ENCODE measurements at regions not wholly inside any gene's neighbourhood (a gene's known extent, or its start where the extent isn't known, plus 50 kb on each side); places are given as distances from the start of the nearest gene placed in this dataset.

DNA sequence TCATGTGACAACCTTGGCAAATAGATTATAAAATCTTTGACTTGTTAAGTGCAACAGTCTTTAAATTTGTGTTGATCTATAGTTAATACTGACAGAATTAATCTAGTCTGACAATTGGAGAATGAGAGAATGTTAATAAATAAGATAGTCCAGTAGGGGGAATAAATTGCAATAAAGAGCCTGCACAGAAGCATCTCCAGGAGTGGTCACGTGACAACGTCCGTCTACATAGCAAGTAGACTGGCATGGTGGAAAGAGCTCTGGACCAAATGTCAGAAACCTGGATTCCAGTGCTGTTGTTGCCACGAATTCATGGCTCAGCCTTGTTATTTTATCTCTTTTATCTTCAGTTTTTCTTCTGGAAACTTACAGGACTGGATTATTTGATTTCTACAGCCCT is 436.5 kb downstream of the RAB28 start:
- Mint-ChIP-seq H3K4me3 (no peak overlapping the region), H3K27ac (no peak overlapping the region), H3K4me1 (no peaks in the 10 kb centered on the region), H3K9me3 (peaks cover 5 to 24% (median 12%) of the 10 kb centered on the region in 7 donors), H3K36me3 (no peaks in the 10 kb centered on the region), H3K27me3 (ENCODE audit: low read depth in 3 of 3) (no peaks in the 10 kb centered on the region)
- H3K4me1 ChIP-seq (ENCODE audit: control insufficient read depth in 1 of 2, insufficient read depth in 2 of 2, low read length in 2 of 2), result no peaks in the 10 kb centered on the region
- H3K9me3 ChIP-seq (replicated peaks in 1 of 2; ENCODE audit: control insufficient read depth in 1 of 2, insufficient read depth in 1 of 2, low read length in 2 of 2), result peaks cover 0 to 6% of the 10 kb centered on the region in 2 donors
- H4K20me1 ChIP-seq (ENCODE audit: insufficient read depth, low read length), result no peaks in the 10 kb centered on the region
- intact Hi-C loops (cut with micrococcal nuclease), result no loop called here
- TF ChIP-seq, protein P1, sequence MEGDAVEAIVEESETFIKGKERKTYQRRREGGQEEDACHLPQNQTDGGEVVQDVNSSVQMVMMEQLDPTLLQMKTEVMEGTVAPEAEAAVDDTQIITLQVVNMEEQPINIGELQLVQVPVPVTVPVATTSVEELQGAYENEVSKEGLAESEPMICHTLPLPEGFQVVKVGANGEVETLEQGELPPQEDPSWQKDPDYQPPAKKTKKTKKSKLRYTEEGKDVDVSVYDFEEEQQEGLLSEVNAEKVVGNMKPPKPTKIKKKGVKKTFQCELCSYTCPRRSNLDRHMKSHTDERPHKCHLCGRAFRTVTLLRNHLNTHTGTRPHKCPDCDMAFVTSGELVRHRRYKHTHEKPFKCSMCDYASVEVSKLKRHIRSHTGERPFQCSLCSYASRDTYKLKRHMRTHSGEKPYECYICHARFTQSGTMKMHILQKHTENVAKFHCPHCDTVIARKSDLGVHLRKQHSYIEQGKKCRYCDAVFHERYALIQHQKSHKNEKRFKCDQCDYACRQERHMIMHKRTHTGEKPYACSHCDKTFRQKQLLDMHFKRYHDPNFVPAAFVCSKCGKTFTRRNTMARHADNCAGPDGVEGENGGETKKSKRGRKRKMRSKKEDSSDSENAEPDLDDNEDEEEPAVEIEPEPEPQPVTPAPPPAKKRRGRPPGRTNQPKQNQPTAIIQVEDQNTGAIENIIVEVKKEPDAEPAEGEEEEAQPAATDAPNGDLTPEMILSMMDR (IDR thresholded peaks at IDR 0.05), result no peak
- no peak for DNase-seq
- H3K4me2 ChIP-seq (replicated peaks; ENCODE audit: extremely low read depth, low read length, poor library complexity, severe bottlenecking), result no peak overlapping the region
- H3K4me3 ChIP-seq (replicated peaks in 1 of 3; ENCODE audit: low read depth in 2 of 3, low read length in 3 of 3), result no peak overlapping the region
- H3K27me3 ChIP-seq (ENCODE audit: control insufficient read depth in 2 of 2, insufficient read depth in 2 of 2, low read length in 2 of 2), result no peaks in the 10 kb centered on the region
- no peak overlapping the region for H3K27ac ChIP-seq (ENCODE audit: low read depth in 1 of 2, low read length in 2 of 2)
- no peak overlapping the region for H3K9ac ChIP-seq (ENCODE audit: insufficient read depth, low read length, poor library complexity, severe bottlenecking)
- H2AFZ ChIP-seq (ENCODE audit: insufficient read depth, low read depth, low read length, poor library complexity, severe bottlenecking), result no peak overlapping the region
- no peaks in the 10 kb centered on the region for H3K79me2 ChIP-seq (ENCODE audit: insufficient read depth, low read length)
- 88% methylated on average over 4 of the region's 4 CpGs for WGBS (ENCODE audit: insufficient coverage)
- H3K36me3 ChIP-seq (replicated peaks in 1 of 2; ENCODE audit: control insufficient read depth in 1 of 2, insufficient read depth in 2 of 2, low read length in 2 of 2), result no peaks in the 10 kb centered on the region

DNA sequence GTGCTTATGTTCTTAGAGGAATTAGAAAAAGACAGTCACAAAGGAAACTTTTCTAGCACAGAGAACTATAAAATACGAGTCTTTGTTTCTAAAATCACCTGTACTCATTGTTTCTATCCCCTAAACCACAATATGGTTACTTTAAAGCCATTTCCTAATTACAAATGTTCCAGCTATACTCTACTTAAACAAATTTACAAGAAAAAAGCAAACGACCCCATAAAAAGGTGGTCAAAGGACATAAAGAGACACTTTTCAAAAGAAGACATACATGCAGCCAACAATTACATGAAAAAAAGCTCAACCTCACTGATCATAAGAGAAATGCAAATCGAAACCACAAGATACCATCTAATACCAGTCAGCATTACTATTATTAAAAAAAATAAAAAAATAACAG is 447.3 kb downstream of the RAB28 start:
- H3K27me3 Mint-ChIP-seq (ENCODE audit: low read depth in 3 of 3), result no peaks in the 10 kb centered on the region
- WGBS (ENCODE audit: insufficient coverage), result 60% methylated on average over 1 of the region's 3 CpGs

More for the DNA sequence above, 447.3 kb downstream of the RAB28 start:
- Histone ChIP-seq H3K4me2 (replicated peaks; ENCODE audit: extremely low read depth, low read length, poor library complexity, severe bottlenecking) (no peak overlapping the region), H3K4me1 (ENCODE audit: control insufficient read depth in 1 of 2, insufficient read depth in 2 of 2, low read length in 2 of 2) (no peaks in the 10 kb centered on the region), H2AFZ (ENCODE audit: insufficient read depth, low read depth, low read length, poor library complexity, severe bottlenecking) (no peak overlapping the region), H3K27me3 (ENCODE audit: control insufficient read depth in 2 of 2, insufficient read depth in 2 of 2, low read length in 2 of 2) (no peaks in the 10 kb centered on the region), H3K79me2 (ENCODE audit: insufficient read depth, low read length) (no peaks in the 10 kb centered on the region), H3K9ac (ENCODE audit: insufficient read depth, low read length, poor library complexity, severe bottlenecking) (no peak overlapping the region), H3K27ac (ENCODE audit: low read depth in 1 of 2, low read length in 2 of 2) (no peak overlapping the region), H3K36me3 (replicated peaks in 1 of 2; ENCODE audit: control insufficient read depth in 1 of 2, insufficient read depth in 2 of 2, low read length in 2 of 2) (no peaks in the 10 kb centered on the region), H4K20me1 (ENCODE audit: insufficient read depth, low read length) (no peaks in the 10 kb centered on the region), H3K4me3 (replicated peaks in 1 of 3; ENCODE audit: low read depth in 2 of 3, low read length in 3 of 3) (no peak overlapping the region), H3K9me3 (replicated peaks in 1 of 2; ENCODE audit: control insufficient read depth in 1 of 2, insufficient read depth in 1 of 2, low read length in 2 of 2) (peaks cover 0 to 5% of the 10 kb centered on the region in 2 donors)
- intact Hi-C loops (cut with micrococcal nuclease), result no loop called here
- Mint-ChIP-seq H3K4me1 (no peaks in the 10 kb centered on the region), H3K36me3 (no peaks in the 10 kb centered on the region), H3K4me3 (no peak overlapping the region), H3K27ac (no peak overlapping the region), H3K9me3 (peaks cover 3 to 16% (median 8%) of the 10 kb centered on the region in 7 donors)
- no peak for DNase-seq
- TF ChIP-seq, protein P1 (IDR thresholded peaks at IDR 0.05), result no peak
